ENCODE measurements at regions not wholly inside any gene's neighbourhood (a gene's known extent, or its start where the extent isn't known, plus 50 kb on each side); places are given as distances from the start of the nearest gene placed in this dataset.

GRCh38 chr21:28299946-28300345 lies 692.7 kb downstream of the LTN1 start (continued):
- TF ChIP-seq, protein P1, sequence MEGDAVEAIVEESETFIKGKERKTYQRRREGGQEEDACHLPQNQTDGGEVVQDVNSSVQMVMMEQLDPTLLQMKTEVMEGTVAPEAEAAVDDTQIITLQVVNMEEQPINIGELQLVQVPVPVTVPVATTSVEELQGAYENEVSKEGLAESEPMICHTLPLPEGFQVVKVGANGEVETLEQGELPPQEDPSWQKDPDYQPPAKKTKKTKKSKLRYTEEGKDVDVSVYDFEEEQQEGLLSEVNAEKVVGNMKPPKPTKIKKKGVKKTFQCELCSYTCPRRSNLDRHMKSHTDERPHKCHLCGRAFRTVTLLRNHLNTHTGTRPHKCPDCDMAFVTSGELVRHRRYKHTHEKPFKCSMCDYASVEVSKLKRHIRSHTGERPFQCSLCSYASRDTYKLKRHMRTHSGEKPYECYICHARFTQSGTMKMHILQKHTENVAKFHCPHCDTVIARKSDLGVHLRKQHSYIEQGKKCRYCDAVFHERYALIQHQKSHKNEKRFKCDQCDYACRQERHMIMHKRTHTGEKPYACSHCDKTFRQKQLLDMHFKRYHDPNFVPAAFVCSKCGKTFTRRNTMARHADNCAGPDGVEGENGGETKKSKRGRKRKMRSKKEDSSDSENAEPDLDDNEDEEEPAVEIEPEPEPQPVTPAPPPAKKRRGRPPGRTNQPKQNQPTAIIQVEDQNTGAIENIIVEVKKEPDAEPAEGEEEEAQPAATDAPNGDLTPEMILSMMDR (conservative IDR thresholded peaks at IDR 0.05; ENCODE audit: low read depth in 2 of 2), result no peak
- TF ChIP-seq ZNF114 (CRISPR knock-in tag; IDR thresholded peaks at IDR 0.05), result no peak
- no peak for TF ChIP-seq ZNF331 (CRISPR knock-in tag; IDR thresholded peaks at IDR 0.05; ENCODE audit: low read depth)
- TF ChIP-seq CREB1 (CRISPR knock-in tag; IDR thresholded peaks at IDR 0.05; ENCODE audit: low read depth), result no peak
- TF ChIP-seq JUNB (IDR thresholded peaks at IDR 0.05; ENCODE audit: unreplicated experiment), result no peak

DNA sequence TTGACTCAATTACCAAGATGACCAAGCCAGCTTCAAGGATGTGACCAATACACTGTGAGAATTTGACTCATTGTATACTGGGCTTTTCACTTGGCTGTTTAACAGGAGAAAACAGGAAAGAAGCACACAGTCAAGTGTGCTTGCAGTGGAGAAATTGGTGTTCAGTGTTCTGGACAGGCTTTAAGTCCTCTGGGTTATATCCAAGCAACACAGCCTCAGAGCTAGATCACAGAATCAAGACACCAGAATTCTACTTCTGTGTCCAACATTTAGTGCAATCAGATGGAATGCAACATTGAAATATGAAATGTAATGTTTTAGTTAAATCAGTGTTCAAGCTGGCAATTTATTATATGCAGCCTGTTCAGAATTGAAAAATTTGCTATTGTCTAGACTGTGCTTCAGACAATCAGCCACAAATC lies 694.4 kb downstream of the LTN1 start:
- peaks cover 9% of the 10 kb centered on the region; the same call in 2 of the 3 replicates for H3K9me3 Mint-ChIP-seq
- Histone ChIP-seq H4K20me1 (replicated peaks; ENCODE audit: insufficient read depth) (no peaks in the 10 kb centered on the region), H3K79me2 (replicated peaks; ENCODE audit: insufficient read depth) (no peaks in the 10 kb centered on the region), H3K9me2 (ENCODE audit: insufficient read depth) (peaks cover 8% of the 10 kb centered on the region), H3K4me1 (ENCODE audit: insufficient read depth) (no peaks in the 10 kb centered on the region), H2AFZ (no peak overlapping the region), H3K36me3 (ENCODE audit: insufficient read depth) (no peaks in the 10 kb centered on the region), H3K27ac (ENCODE audit: low read depth) (no peak overlapping the region), H3K4me2 (no peak overlapping the region), H3K27me3 (ENCODE audit: insufficient read depth) (no peaks in the 10 kb centered on the region), H3F3A (replicated peaks; ENCODE audit: low read depth) (no peaks in the 10 kb centered on the region), H3K4me3 (no peak overlapping the region)
- H3K27ac Mint-ChIP-seq, result no peak overlapping the region
- ATAC-seq, result no peak
- DNase-seq (ENCODE audit: low spot score), result no peak
- TF ChIP-seq, protein P2, sequence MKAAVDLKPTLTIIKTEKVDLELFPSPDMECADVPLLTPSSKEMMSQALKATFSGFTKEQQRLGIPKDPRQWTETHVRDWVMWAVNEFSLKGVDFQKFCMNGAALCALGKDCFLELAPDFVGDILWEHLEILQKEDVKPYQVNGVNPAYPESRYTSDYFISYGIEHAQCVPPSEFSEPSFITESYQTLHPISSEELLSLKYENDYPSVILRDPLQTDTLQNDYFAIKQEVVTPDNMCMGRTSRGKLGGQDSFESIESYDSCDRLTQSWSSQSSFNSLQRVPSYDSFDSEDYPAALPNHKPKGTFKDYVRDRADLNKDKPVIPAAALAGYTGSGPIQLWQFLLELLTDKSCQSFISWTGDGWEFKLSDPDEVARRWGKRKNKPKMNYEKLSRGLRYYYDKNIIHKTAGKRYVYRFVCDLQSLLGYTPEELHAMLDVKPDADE (IDR thresholded peaks at IDR 0.05), result no peak
- no peak overlapping the region for H3K4me3 Mint-ChIP-seq
- no peaks in the 10 kb centered on the region for H3K4me1 Mint-ChIP-seq
- H3K36me3 Mint-ChIP-seq (ENCODE audit: low read depth), result no peaks in the 10 kb centered on the region
- no peaks in the 10 kb centered on the region for H3K27me3 Mint-ChIP-seq (ENCODE audit: insufficient read depth, low read depth, poor library complexity)

- H3K79me2 ChIP-seq (replicated peaks; ENCODE audit: insufficient read depth), result no peaks in the 10 kb centered on the region
- H3K36me3 ChIP-seq (ENCODE audit: insufficient read depth), result no peaks in the 10 kb centered on the region
- H3K4me2 ChIP-seq, result no peak overlapping the region
- no peak overlapping the region for H3K27ac ChIP-seq (ENCODE audit: low read depth)
- Mint-ChIP-seq H3K9me3 (peaks cover 23% of the 10 kb centered on the region), H3K36me3 (ENCODE audit: low read depth) (peaks cover 10% of the 10 kb centered on the region), H3K27ac (no peak overlapping the region), H3K4me3 (no peak overlapping the region), H3K4me1 (no peaks in the 10 kb centered on the region), H3K27me3 (ENCODE audit: insufficient read depth, low read depth, poor library complexity) (no peaks in the 10 kb centered on the region)
- no peaks in the 10 kb centered on the region for H3F3A ChIP-seq (replicated peaks; ENCODE audit: low read depth)
- H3K4me3 ChIP-seq, result no peak overlapping the region
- H3K4me1 ChIP-seq (ENCODE audit: insufficient read depth), result no peaks in the 10 kb centered on the region
- no peak for ATAC-seq
- no peaks in the 10 kb centered on the region for H3K27me3 ChIP-seq (ENCODE audit: insufficient read depth)
- H4K20me1 ChIP-seq (replicated peaks; ENCODE audit: insufficient read depth), result no peaks in the 10 kb centered on the region
- no peak for DNase-seq (ENCODE audit: low spot score)
- H2AFZ ChIP-seq, result no peak overlapping the region
- H3K9me2 ChIP-seq (ENCODE audit: insufficient read depth), result 0 out of 2 replicates have a peak, but pooled peaks cover under 1% of the 10 kb centered on the region
- TF ChIP-seq NANOG (IDR thresholded peaks at IDR 0.05; ENCODE audit: borderline replicate concordance), result no peak
- TF ChIP-seq, protein P3, sequence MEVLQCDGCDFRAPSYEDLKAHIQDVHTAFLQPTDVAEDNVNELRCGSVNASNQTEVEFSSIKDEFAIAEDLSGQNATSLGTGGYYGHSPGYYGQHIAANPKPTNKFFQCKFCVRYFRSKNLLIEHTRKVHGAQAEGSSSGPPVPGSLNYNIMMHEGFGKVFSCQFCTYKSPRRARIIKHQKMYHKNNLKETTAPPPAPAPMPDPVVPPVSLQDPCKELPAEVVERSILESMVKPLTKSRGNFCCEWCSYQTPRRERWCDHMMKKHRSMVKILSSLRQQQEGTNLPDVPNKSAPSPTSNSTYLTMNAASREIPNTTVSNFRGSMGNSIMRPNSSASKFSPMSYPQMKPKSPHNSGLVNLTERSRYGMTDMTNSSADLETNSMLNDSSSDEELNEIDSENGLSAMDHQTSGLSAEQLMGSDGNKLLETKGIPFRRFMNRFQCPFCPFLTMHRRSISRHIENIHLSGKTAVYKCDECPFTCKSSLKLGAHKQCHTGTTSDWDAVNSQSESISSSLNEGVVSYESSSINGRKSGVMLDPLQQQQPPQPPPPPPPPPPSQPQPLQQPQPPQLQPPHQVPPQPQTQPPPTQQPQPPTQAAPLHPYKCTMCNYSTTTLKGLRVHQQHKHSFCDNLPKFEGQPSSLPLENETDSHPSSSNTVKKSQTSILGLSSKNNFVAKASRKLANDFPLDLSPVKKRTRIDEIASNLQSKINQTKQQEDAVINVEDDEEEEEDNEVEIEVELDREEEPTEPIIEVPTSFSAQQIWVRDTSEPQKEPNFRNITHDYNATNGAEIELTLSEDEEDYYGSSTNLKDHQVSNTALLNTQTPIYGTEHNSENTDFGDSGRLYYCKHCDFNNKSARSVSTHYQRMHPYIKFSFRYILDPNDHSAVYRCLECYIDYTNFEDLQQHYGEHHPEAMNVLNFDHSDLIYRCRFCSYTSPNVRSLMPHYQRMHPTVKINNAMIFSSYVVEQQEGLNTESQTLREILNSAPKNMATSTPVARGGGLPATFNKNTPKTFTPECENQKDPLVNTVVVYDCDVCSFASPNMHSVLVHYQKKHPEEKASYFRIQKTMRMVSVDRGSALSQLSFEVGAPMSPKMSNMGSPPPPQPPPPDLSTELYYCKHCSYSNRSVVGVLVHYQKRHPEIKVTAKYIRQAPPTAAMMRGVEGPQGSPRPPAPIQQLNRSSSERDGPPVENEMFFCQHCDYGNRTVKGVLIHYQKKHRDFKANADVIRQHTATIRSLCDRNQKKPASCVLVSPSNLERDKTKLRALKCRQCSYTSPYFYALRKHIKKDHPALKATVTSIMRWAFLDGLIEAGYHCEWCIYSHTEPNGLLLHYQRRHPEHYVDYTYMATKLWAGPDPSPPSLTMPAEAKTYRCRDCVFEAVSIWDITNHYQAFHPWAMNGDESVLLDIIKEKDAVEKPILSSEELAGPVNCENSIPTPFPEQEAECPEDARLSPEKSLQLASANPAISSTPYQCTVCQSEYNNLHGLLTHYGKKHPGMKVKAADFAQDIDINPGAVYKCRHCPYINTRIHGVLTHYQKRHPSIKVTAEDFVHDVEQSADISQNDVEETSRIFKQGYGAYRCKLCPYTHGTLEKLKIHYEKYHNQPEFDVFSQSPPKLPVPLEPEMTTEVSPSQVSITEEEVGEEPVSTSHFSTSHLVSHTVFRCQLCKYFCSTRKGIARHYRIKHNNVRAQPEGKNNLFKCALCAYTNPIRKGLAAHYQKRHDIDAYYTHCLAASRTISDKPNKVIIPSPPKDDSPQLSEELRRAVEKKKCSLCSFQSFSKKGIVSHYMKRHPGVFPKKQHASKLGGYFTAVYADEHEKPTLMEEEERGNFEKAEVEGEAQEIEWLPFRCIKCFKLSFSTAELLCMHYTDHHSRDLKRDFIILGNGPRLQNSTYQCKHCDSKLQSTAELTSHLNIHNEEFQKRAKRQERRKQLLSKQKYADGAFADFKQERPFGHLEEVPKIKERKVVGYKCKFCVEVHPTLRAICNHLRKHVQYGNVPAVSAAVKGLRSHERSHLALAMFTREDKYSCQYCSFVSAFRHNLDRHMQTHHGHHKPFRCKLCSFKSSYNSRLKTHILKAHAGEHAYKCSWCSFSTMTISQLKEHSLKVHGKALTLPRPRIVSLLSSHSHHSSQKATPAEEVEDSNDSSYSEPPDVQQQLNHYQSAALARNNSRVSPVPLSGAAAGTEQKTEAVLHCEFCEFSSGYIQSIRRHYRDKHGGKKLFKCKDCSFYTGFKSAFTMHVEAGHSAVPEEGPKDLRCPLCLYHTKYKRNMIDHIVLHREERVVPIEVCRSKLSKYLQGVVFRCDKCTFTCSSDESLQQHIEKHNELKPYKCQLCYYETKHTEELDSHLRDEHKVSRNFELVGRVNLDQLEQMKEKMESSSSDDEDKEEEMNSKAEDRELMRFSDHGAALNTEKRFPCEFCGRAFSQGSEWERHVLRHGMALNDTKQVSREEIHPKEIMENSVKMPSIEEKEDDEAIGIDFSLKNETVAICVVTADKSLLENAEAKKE (CRISPR knock-in tag; IDR thresholded peaks at IDR 0.05), result no peak
- no peak for TF ChIP-seq ZNF114 (CRISPR knock-in tag; IDR thresholded peaks at IDR 0.05)
- TF ChIP-seq STAT1 (IDR thresholded peaks at IDR 0.05; ENCODE audit: unreplicated experiment), result no peak
- no peak for TF ChIP-seq ZNF331 (CRISPR knock-in tag; IDR thresholded peaks at IDR 0.05; ENCODE audit: low read depth)
- TF ChIP-seq POLR2AphosphoS5 (IDR thresholded peaks at IDR 0.05; ENCODE audit: low read depth), result no peak
- no peak for TF ChIP-seq CREB1 (CRISPR knock-in tag; IDR thresholded peaks at IDR 0.05; ENCODE audit: low read depth)
- TF ChIP-seq, protein P2 (IDR thresholded peaks at IDR 0.05), result no peak
Observed at GRCh38 chr21:28294051-28294450, 698.6 kb downstream of the LTN1 start.

Measured in GM23338 (cell line).